Activated B cell treated with CpG ODN at 0.5 μM for 24 hours (primary cell): ENCODE measurements at regions not wholly inside any gene's neighbourhood (a gene's known extent, or its start where the extent isn't known, plus 50 kb on each side); places are given as distances from the start of the nearest gene placed in this dataset.

Experiments used
- ATAC-seq: fragments of 200-7000 bp; cut with Tn5 transposase; one replicate; pipeline ENCODE4 v1.10.0; 2021; ENCODE audit warnings: low read depth, mild to moderate bottlenecking, moderate library complexity
- CTCF ChIA-PET: fragments of 350-600 bp; sonication (Branson Sonifier 250); formaldehyde crosslinking; loops from one replicate; lab custom pipeline; 2021; ENCODE audit warnings: antibody characterized with exemption; lab: Charles Lee
- POLR2A ChIA-PET: fragments of 350-600 bp; sonication (Branson Sonifier 250); formaldehyde crosslinking; loops from one replicate; lab custom pipeline; 2021; ENCODE audit warnings: antibody characterized with exemption; lab: Charles Lee
- DNase-seq: peaks from one replicate; pipeline ENCODE4 v3.0.0; 2022
- H3K27ac Mint-ChIP-seq: one replicate; pipeline ENCODE4 v1.8.0; 2020; ENCODE audit warnings: mixed read lengths
- H3K27me3 Mint-ChIP-seq: one replicate; pipeline ENCODE4 v1.8.0; 2021; ENCODE audit warnings: mixed read lengths
- H3K36me3 Mint-ChIP-seq: one replicate; pipeline ENCODE4 v1.8.0; 2021; ENCODE audit warnings: low read depth, mixed read lengths
- H3K4me1 Mint-ChIP-seq: one replicate; pipeline ENCODE4 v1.8.0; 2021; ENCODE audit warnings: mixed read lengths
- H3K4me3 Mint-ChIP-seq: one replicate; pipeline ENCODE4 v1.8.0; 2020; ENCODE audit warnings: mild to moderate bottlenecking, mixed read lengths
- H3K9me3 Mint-ChIP-seq: one replicate; pipeline ENCODE4 v1.8.0; 2020; ENCODE audit warnings: mixed read lengths
- intact Hi-C: fragments of 100-400 bp; cut with micrococcal nuclease; formaldehyde crosslinking; loops from one replicate; pipeline ENCODE4 v1.15.1; 2024
- TF ChIP-seq, protein P1 (sequence below): fragments of 200-600 bp; IDR thresholded peaks from one replicate; pipeline ENCODE4 v1.8.0; 2022; ENCODE audit warnings: antibody characterized with exemption, mild to moderate bottlenecking

- ChIA-PET CTCF (no interaction called here), POLR2A (no interaction called here)
- no peak overlapping the region for H3K4me3 Mint-ChIP-seq
- H3K9me3 Mint-ChIP-seq = peaks cover 15% of the 10 kb centered on the region
- no peaks in the 10 kb centered on the region for H3K4me1 Mint-ChIP-seq
- H3K36me3 Mint-ChIP-seq = no peaks in the 10 kb centered on the region
- no peaks in the 10 kb centered on the region for H3K27me3 Mint-ChIP-seq
- TF ChIP-seq, protein P1, sequence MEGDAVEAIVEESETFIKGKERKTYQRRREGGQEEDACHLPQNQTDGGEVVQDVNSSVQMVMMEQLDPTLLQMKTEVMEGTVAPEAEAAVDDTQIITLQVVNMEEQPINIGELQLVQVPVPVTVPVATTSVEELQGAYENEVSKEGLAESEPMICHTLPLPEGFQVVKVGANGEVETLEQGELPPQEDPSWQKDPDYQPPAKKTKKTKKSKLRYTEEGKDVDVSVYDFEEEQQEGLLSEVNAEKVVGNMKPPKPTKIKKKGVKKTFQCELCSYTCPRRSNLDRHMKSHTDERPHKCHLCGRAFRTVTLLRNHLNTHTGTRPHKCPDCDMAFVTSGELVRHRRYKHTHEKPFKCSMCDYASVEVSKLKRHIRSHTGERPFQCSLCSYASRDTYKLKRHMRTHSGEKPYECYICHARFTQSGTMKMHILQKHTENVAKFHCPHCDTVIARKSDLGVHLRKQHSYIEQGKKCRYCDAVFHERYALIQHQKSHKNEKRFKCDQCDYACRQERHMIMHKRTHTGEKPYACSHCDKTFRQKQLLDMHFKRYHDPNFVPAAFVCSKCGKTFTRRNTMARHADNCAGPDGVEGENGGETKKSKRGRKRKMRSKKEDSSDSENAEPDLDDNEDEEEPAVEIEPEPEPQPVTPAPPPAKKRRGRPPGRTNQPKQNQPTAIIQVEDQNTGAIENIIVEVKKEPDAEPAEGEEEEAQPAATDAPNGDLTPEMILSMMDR = no peak
- intact Hi-C loops = no loop called here
- no peak overlapping the region for H3K27ac Mint-ChIP-seq
- DNase-seq (no peak), ATAC-seq (no peak)
Observed at GRCh38 chr2:153189091-153189888, 289.3 kb downstream of the RPRM start.

- TF ChIP-seq, protein P1 = no peak
- POLR2A ChIA-PET = no interaction called here
- H3K27me3 Mint-ChIP-seq = no peaks in the 10 kb centered on the region
- ATAC-seq (no peak), DNase-seq (no peak)
- no peaks in the 10 kb centered on the region for H3K9me3 Mint-ChIP-seq
- H3K4me1 Mint-ChIP-seq = no peaks in the 10 kb centered on the region
- CTCF ChIA-PET = no interaction called here
- no peak overlapping the region for H3K4me3 Mint-ChIP-seq
- H3K27ac Mint-ChIP-seq = no peak overlapping the region
- no peaks in the 10 kb centered on the region for H3K36me3 Mint-ChIP-seq
- intact Hi-C loops = no loop called here
Observed at GRCh38 chr2:153179808-153180207, 298.8 kb downstream of the RPRM start.

DNA sequence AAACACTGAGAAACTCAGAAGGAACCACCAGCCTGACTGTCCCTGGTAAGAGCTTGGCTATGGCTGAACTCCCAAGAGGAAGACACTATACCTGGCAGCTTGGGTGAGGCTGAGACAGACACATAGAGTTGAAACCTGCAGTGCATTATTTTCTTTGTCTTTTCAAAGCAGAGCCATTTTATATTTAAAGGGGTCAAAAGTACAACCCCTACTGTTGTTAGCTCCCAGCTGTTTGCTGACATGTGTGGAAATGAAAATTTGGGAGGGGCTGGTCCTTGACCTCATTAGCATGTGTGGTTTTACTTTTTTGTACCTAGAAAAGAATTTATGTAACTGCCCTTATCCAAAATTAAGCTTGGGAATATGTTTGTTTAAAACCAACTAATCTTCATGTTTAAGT, 309.0 kb downstream of the RPRM start:
- intact Hi-C loops = no loop called here
- ATAC-seq = no peak
- no peaks in the 10 kb centered on the region for H3K9me3 Mint-ChIP-seq
- no peaks in the 10 kb centered on the region for H3K4me1 Mint-ChIP-seq
- no peaks in the 10 kb centered on the region for H3K27me3 Mint-ChIP-seq
- CTCF ChIA-PET = no interaction called here
- no peak for DNase-seq
- no peaks in the 10 kb centered on the region for H3K36me3 Mint-ChIP-seq
- TF ChIP-seq, protein P1 = no peak
- no peak overlapping the region for H3K4me3 Mint-ChIP-seq
- no peak overlapping the region for H3K27ac Mint-ChIP-seq
- POLR2A ChIA-PET = no interaction called here

GRCh38 chr2:153165021-153165420, 313.5 kb downstream of the RPRM start:
- H3K4me3 Mint-ChIP-seq = no peak overlapping the region
- H3K36me3 Mint-ChIP-seq = no peaks in the 10 kb centered on the region
- ATAC-seq (no peak), DNase-seq (no peak)
- no peaks in the 10 kb centered on the region for H3K9me3 Mint-ChIP-seq
- H3K27ac Mint-ChIP-seq = no peak overlapping the region
- ChIA-PET POLR2A (no interaction called here), CTCF (no interaction called here)
- intact Hi-C loops = no loop called here
- TF ChIP-seq, protein P1 = no peak
- no peaks in the 10 kb centered on the region for H3K4me1 Mint-ChIP-seq
- H3K27me3 Mint-ChIP-seq = no peaks in the 10 kb centered on the region

DNA sequence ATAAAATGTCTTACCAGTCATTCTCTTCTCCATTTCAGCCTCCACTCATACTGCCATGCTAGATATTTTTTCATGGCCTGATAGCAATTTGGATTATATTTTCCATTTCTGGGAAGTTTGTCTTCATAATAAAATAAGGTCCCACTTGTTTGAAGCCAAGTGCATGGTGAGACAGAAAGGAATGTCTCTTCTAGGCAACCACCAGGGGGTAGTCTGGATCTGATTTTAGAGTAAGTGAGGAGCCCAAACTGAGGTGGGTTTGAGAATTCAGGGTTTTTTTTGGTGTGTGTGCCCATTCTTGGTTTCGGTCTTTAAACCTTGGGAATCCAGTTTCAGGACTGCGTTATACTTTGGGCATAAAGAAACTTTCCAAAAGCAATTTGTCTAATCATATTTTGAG, 315.5 kb downstream of the RPRM start:
- CTCF ChIA-PET = no interaction called here
- POLR2A ChIA-PET = no interaction called here
- Mint-ChIP-seq H3K27ac (no peak overlapping the region), H3K4me3 (no peak overlapping the region), H3K36me3 (no peaks in the 10 kb centered on the region), H3K4me1 (no peaks in the 10 kb centered on the region), H3K27me3 (no peaks in the 10 kb centered on the region), H3K9me3 (no peaks in the 10 kb centered on the region)
- ATAC-seq = no peak
- TF ChIP-seq, protein P1 = no peak
- no peak for DNase-seq
- intact Hi-C loops = loop anchor here (2.0 kb wide), 1 partner anchor 356 kb away; no protein-coding TSS in a partner anchor
